Muscle of arm (tissue), 1 donor: ENCODE measurements at regions not wholly inside any gene's neighbourhood (a gene's known extent, or its start where the extent isn't known, plus 50 kb on each side); places are given as distances from the start of the nearest gene placed in this dataset.

Experiments used
- DNase-seq: peaks from one replicate; pipeline ENCODE4 v3.0.0-alpha.2; 2013

DNA sequence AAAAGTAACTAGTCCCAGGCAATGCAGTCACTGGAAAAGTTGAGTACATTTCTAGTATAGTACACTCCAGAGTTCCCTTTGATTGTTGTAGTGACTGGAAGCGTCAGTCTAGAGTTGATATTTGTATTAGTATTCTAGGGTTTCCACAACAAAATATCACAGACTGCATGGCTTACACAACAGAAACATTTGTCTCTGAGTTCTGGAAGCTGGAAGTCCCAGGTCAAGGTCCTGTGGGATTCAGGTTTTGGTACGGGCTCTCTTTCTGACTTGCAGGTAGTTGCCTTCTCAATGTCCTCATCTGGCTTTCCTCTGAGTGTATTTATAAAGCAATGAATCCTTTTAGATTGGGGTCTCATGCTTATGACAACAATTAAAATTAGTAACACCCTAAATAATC is 1119.1 kb upstream of the PHF14 start:
- no peak for DNase-seq

DNA sequence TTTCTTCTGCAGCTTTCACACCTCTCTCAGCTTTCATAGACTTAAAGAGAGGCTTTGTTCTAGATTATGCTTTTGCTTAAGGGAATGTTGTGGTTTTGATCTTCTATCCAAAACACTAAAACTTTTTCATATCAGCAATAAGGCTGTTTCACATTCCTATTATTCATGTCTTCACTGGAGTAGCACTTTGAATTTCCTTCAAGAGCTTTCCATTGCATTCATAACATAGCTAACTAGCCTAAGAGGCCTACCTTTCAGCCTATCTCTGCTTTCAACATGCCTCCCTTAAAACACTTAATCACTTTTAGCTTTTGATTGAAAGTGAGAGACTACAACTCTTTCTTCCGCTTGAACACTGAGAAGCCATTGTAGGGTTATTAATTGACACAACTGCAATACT is 1117.0 kb upstream of the PHF14 start:
- no peak for DNase-seq

DNA sequence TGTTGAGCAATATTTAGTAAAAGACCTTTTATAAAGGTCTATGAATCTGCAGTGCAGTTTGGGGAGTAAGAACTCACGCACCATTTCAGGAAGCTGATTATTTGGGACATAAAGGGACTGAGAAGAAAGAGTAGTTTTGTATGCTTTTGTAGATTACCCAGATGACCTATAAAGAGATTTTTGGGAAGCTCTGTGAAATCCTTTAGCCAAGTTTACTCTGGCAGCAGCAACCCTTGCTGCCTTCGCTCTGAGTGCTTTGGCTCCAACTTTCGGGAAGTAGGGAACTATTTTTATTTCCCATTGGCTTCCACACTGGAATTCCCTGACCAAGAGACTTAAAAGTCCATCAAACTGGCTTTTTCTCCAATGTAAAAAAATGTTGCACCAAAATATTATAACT is 1110.1 kb upstream of the PHF14 start:
- peak; percentile 36 for DNase-seq

DNA sequence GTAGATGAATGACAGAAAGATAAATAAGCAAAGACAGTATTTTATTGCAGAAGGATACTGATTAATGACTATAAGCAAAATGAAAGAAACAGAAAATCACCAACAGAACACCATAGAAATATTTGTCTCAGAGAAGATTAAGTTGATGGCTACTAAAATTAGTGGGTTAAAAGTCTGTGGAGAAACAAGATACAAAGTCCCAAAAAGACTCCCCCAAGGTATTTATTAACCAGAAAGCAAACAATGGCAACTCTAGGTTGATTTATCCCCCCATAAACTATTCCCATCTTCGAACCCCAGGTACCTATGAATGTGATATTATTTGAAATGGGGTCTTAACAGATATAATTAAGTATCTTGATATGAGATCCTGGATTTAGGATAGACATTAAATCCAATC is 1104.5 kb upstream of the PHF14 start:
- no peak for DNase-seq

DNA sequence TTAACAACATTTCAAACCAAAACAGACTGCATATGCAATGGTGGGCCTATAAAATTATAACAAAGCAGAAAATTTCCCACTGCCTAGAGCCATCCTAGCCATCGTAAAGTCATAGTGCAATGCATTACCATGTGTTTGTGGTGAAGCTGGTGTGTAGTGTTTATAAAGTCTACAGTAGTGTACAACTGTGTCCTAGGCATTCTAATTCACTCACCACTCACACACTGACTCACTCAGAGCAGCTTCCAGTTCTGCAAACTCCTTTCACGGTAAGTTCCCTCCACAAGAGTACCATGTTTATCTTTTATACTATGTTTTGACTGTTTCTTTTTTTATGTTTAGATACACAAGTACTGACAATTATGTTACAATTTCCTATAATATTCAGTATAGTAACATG is 1104.1 kb upstream of the PHF14 start:
- no peak for DNase-seq

DNA sequence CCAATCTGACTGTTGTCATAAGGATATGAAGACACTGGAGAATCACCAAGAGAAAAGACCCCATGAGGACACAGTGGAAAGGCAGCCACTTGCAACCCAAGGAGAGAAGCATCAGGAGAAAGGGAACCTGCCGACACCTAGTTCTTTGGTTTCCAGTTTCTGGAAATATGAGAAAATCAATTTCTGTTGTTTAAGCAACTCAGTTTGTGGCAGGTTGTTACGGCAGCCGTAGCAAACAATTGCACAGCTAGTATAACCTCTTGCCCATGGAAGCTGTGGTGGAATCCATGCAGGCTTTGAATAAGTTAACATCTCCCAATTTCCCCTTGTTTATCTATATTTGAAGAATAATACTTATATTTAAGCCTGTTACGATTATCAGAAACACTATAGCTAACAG is 1103.0 kb upstream of the PHF14 start:
- DNase-seq, result no peak

DNA sequence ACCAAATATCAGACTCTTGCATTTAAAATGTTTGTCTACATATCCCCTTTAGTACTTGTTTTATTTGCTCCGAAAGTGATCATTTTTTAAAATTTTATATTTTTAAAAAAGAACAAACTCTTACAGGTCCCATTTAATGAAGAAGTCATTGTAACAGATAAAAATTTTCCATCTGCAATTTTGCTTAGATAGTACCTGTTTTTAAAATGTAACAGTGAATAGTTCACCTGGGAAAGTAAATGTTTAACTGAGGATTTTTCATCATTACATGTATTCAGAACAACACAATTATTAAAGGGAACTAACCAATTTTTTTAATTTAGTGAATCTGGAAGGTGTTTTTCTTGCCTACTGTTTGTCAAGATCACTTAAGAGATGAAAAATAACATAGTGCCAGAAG is 1099.5 kb upstream of the PHF14 start:
- DNase-seq, result no peak

DNA sequence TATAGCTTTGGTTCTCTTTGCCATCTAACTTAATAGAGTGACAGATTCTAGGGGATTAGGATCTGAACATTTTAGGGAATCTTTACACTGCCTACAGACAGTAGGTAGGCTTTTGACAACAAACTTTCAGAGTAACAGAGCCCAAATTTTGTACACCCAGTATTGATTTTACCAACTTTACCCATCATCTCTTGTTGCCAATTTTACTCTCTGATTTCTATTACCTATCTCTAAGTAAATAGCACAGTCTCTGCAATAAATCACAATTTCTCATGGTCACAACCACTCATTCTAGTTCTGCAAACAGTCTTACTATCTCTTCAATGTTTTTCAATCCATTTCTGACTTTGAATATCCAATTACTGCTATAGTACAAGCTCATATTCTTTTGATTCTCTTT is 1097.6 kb upstream of the PHF14 start:
- DNase-seq, result no peak

DNA sequence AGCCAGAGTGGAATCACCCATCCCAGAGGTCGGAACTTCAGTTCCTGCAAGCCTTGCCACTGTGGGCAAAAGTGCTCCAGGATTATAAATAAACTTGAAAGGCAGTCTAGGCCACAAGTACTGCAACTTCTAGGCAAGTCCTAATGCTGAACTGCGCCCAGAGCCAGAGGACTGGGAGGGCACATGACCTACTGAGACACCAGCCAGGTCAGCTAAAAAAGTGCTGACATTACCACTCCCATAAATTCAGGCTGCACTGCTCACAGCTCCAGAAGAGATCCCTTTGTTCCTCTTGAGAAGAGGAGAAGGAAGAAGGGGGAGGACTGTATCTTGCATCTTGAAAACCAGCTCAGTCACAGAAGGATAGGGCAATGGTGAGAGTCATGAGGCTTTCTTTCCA is 1084.1 kb upstream of the PHF14 start:
- no peak for DNase-seq

DNA sequence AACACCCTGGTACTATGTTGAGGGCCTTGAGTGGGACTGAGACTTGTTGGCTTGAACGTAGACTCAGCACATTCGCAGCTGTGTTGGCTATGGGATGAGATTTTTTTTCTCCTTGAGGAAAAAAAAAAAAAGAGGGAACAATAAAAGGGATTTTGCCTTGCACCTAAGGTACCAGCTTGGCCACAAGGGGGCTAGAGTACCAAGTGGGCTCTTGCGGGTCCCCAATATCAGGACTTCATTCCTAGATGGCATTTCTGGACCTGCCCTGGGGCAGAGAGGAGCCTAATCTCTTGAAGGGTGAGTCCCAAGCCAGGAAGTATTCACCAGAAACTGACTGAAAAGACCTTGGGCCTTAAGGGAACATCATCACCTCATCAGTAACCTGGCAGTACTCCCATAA is 1083.6 kb upstream of the PHF14 start:
- no peak for DNase-seq

DNA sequence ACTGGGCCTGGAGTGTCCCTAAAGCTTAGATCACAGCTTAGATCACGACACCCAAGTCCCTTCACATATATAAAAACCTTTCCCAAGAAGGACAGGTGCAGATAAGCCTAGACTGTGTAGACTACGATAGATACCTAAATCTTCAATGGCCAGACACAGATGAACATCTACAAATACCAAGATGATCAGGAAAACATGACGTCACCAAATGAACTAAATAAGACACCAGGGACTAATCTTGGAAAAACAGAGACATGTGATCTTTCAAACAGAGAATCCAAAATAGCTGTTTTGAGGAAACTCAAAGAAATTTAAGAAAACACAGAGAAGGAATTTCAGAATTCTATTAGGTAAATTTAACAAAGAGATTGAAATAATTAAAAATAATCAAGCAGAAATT is 1082.6 kb upstream of the PHF14 start:
- DNase-seq, result no peak

DNA sequence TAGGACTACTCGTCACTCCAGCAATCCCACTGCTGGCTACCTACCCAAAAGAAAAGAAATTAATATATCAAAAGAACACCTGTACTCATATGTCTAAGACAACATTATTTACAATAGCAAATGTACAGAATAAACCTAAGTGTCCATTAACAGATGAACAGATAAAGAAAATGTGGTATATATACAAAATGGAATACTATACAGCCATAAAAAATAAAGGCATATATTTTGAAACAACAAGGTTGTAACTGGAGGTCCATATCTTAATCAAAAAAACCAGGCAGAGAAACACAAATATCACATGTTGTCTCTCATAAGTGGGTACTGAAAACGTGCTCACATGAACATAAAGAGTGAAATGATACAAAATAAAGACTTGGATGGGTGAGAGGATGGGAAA is 1073.3 kb upstream of the PHF14 start:
- DNase-seq, result no peak

DNA sequence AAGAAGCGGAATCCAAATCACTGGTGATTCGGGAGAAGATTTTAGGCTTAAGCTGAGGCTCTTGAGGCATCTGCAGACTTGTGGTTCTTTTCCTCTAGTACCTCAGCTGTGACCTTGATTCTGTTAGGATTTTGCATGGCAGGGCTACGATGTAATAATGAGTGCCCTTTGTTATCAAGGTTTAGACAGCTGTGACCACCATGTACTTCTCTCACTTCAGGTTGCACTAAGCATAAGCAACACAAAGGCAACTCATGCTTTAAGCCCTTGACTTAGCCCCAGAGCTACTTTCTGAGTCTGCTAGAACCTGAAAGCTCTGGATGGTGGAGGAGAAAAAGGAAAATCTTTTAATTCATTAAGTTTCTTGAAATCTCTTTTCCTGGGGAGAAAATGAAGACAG is 1052.3 kb upstream of the PHF14 start:
- DNase-seq, result no peak

DNA sequence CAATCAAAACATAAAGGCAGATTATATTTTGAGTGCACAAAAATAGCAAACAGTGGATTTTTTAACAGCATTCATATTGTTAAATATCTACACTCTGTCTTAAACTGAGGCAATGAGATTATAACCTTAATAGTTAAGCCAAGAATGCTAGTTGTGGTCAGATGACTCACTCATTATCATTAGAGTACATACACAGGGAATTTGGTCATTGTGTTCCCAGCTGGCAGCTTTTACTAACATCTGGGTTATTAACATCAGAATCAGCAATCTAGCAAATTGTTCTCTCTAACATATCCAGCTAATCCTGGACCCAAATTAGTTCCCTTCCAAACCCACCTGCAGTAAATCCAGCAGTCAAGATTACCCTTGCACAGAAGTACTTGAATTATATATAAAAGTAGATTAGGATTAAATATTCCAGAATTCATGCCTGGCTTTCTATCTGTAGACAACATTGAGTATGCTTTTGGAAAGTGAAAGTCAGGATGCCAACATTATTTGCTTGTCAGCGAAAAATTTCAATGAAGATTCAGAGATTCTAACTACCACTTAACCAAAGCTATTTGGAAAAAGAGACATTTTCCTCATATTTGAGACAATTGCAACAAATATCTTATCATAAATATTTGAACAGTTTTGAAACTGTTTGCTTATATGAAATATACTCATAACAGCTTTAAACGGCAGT is 1035.6 kb upstream of the PHF14 start:
- no peak for DNase-seq

DNA sequence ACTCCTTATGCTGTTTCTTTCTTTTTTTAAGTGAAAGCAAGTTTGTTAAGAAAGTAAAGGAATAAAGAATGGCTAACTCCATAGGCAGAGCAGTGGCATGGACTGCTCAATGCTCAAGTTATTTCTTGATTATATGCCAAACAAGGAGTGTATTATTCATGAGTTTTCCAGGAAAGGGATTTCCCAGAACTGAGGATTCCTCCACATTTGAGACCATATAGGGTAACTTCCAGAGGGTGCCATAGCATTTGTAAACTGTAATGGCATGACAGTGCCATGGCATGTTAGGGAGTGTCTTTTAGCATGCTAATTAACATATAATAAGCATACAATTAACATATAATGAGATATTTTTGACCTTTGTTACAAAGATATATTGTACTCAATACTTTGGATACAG is 1034.5 kb upstream of the PHF14 start:
- DNase-seq, result no peak

DNA sequence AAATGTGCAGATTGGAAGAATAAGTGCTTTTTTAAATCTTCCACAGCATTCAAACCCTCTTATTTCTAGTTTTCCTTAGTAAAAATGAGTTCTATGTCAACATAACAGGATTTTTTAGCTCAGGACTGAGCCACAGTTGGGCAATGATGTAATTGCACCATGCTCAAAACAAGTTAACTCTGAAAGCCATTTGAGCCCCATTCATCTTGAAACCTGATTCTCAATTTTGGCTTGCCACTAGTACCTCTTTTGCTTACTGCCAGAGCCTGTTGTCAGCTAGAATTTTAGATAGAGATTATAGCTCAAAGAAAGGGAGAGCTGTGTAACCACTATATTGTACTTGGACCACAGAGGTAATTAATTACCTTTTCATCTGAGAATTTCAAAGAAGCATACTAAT is 1028.5 kb upstream of the PHF14 start:
- no peak for DNase-seq

DNA sequence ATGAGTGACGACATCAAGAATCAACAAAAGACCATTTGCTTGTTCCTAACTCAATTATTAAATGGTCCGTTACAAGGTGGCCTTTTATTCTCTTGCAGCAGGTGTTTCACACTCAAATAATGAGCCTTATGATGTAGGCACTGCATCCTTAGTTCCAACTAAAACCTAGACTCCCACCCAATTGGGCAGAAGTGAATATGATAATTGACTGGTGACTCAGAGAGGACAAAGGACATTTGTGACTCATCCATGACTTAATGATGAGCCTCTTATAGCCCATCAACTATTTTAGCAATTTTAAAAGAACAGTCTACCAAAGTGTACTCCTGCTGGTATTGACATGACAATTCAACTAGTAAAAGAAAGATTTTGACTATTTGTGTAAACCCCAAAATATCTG is 1027.8 kb upstream of the PHF14 start:
- DNase-seq, result no peak

DNA sequence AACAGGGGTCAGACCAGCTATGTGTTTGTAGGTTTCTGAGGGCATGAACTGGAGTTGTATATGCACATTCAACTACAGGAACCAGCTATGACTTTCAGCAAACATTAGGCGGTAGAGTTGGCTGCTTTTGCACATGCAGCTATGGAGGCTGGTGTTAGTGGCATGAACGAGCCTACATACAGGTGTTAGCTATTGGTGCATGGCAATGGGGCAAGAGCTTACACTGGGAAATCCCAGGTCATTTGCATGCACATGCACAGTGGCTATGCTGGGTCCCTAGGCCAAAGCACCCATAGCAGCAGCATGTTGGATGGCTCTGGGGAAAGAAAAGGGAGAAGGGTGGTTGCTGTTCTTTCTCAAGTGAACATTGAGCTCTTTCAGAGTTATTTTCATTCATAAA is 1018.5 kb upstream of the PHF14 start:
- DNase-seq, result no peak

DNA sequence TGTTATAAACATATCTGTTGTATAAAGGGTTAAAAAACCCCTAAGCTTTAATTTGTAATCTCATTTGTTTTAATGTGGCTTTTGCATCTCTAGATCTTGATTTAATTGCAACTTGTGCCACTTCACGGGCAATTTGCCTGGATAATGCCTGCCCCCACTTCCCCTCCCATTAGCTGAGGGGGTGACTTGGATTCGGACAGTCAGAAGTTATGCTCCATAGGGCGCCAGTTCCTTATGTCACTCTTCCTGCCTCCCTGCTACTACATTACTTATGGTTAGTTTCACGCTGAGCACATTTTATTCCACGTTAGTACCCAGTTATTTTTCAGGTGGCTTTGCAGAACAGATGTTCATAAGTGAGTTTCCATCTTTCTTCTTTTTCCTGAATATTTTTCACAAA is 1015.2 kb upstream of the PHF14 start:
- no peak for DNase-seq

DNA sequence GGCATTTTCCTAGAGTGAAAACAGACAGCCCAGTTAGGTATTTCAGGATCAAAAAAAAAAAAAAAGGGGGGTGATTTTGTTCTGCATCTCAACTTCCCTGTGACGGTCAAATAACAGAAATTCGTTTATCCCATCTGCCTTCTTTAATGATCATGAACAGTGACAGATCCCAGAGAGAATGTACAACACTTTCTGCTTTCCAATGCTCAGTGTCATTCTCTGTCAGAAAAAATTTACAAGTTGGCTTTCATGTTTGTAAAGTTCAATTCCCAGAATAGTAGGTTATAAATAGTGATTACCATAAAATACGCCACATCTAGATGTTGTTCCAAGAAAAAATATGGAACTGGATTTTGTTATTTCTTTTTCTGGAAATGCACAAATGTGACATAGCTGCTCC is 1013.2 kb upstream of the PHF14 start:
- DNase-seq, result no peak

DNA sequence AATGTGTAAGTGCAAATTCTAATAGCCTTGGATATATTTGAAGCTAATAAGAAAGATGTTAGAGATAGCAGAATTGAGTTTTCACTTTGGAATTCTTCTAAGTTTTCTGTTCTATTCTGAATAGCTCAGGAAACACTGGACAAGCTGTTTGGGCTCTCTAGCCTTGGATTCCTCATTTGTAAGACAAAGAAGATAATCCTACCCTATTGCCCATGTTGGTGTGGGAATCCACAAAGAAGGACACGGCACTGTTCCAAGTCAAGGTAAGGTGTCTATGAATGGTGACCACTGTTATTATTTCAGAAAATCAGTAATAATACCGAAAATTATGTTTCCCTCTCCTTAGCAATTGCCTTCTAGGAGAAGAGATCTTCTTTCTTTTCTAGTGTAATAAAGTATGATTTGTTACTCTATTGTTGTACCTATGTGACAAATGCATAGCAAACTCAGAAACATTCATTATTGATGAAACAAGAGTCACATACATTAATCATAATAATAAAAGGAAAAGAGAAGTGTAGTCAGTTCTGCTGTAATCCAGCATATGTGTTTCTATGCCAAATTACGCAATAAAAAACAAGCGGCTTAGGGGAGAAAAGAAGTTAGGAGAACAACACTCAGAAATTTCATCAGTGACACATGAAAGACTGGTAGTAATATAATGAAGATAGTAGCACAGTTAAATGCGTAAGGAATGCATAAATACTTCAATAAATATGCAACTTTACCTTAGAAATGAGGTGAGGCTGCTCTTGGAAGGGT is 1012.3 kb upstream of the PHF14 start:
- no peak for DNase-seq

DNA sequence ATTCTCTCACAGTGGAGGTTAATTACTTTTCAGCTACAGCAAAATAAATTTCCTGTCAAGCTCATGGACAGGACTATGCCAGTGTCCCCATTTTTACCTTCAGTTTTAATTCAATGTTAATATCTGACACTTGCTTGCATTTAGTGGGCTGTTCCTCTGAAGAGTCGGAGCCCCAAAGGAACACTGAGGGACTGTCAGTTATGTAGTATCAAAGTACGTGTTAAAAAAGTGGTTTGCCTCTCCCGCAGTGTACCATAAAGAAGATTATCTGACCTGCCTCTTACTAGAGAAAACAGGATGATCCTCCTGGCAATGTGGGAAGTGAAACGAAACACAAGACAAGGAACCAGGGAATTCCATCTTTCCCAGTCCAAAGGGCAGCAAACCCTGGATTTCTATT is 1010.9 kb upstream of the PHF14 start:
- no peak for DNase-seq

DNA sequence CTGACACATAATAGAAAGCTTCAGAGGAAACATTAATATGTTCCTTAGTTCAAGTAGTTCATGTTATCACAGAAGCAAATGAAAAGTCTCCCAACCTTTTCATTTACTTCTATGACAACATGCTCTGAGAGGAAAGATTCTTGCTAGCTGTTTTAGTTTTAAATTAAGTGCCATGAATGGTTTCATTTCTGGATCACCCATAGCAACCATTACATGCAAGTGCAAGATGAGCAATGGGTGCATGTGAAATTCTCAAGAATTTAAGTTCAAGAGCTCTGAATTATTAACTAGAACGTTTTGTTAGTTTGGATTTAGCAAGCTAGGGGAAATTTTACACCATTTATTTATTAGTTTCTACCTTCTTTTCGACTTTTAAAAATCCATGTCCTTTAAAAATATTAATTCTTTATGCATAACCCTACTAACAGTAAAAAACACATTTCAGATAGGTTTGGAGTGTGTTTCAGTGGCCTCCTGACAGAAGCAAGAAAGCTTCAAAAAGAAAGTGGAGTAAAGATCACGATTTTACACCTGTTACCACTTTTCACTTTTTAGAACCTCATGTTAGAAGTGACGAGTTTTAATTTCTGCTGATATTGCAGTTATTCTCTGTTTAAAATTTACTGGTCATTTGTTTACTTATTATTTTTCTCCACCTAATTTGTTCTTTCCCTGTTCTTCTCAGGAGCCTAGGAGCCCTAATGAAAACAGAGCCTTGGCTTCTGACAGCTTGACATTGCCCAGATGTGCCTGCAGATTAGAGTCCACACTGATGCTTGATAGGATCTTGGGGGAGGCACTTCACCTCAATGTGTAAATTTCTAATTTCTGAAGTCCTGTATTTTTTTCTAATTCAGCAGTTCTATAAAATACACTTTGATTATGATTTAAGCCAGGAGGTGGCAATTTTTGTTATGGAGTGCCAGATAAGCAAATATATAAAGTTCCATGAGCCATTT is 995.3 kb upstream of the PHF14 start:
- no peak for DNase-seq
